SK-N-SH (cell line): ENCODE measurements at regions not wholly inside any gene's neighbourhood (a gene's known extent, or its start where the extent isn't known, plus 50 kb on each side); places are given as distances from the start of the nearest gene placed in this dataset.

Experiments
- CTCF ChIA-PET: fragments of 300-600, 350-600 bp; formaldehyde crosslinking; extraction: SDS; loops from one replicate; lab custom pipeline; 2021; lab: Yijun Ruan, JAX
- POLR2A ChIA-PET: fragments of 350-600 bp; sonication (Branson Sonifier 250); formaldehyde crosslinking; extraction: SDS; loops from one replicate; lab custom pipeline; 2020; ENCODE audit warnings: antibody characterized with exemption, inconsistent platforms; lab: Yijun Ruan, JAX
- DNase-seq: peaks from one replicate; pipeline ENCODE4 v3.0.0; 2012
- H2AFZ ChIP-seq: fragments of 200-600 bp; sonication (generic); 2 replicates; pipeline ENCODE4 v1.8.1; 2016; ENCODE audit warnings: antibody characterized with exemption, mild to moderate bottlenecking, low read depth
- H3F3A ChIP-seq: fragments of 200-600 bp; sonication (generic); replicated peaks from 2 replicates; pipeline ENCODE3; 2016; ENCODE audit warnings: antibody characterized with exemption, mild to moderate bottlenecking; ENCODE audit not compliant: insufficient read depth
- H3K27ac ChIP-seq, 2 experiments: fragments of 200-500 bp in 1 of 2; fragments of 200-600 bp in 1 of 2; sonication (Bioruptor generic) in 1 of 2; sonication (generic), shearing (Covaris generic) in 1 of 2; 2 replicates each; pipeline versions ENCODE4 v1.5.1 to v1.6.1; 2014 to 2016; ENCODE audit warnings: low read depth in 2 of 2, inconsistent platforms in 1 of 2, low read length in 1 of 2, mild to moderate bottlenecking in 1 of 2, mixed read lengths in 1 of 2
- H3K27me3 ChIP-seq: fragments of 200-600 bp; sonication (generic), shearing (Covaris generic); 2 replicates; pipeline ENCODE4 v1.6.1; 2016; ENCODE audit warnings: mixed run types; ENCODE audit not compliant: insufficient read depth
- H3K36me3 ChIP-seq, 2 experiments: fragments of 200-500 bp in 1 of 2; fragments of 200-600 bp in 1 of 2; sonication (Bioruptor generic) in 1 of 2; sonication (generic) in 1 of 2; replicated peaks in 1 of 2; 2 replicates each; pipeline versions ENCODE3 to v1.5.1; 2014 to 2016; ENCODE audit warnings: low read length in 1 of 2, mild to moderate bottlenecking in 1 of 2; ENCODE audit not compliant: insufficient read depth in 2 of 2, control insufficient read depth in 1 of 2
- H3K4me1 ChIP-seq, 2 experiments: fragments of 200-500 bp in 1 of 2; fragments of 200-600 bp in 1 of 2; sonication (Bioruptor generic) in 1 of 2; sonication (generic), shearing (Covaris generic) in 1 of 2; 2 replicates each; pipeline versions ENCODE4 v1.5.1 to v1.6.1; 2014 to 2016; ENCODE audit warnings: low read depth in 1 of 2, low read length in 1 of 2, mixed run types in 1 of 2; ENCODE audit not compliant: insufficient read depth in 2 of 2, control insufficient read depth in 1 of 2
- H3K4me2 ChIP-seq: fragments of 200-600 bp; sonication (generic), shearing (Covaris generic); 2 replicates; pipeline ENCODE4 v1.6.1; 2017; ENCODE audit warnings: mixed run types
- H3K4me3 ChIP-seq, 2 experiments: fragments of 200-500 bp in 1 of 2; fragments of 200-600 bp in 1 of 2; sonication (Bioruptor generic) in 1 of 2; sonication (generic), shearing (Covaris generic) in 1 of 2; 2 replicates each; pipeline versions ENCODE4 v1.5.1 to v1.8.1; 2014 to 2016; ENCODE audit warnings: low read depth in 2 of 2, inconsistent platforms in 1 of 2, low read length in 1 of 2, mild to moderate bottlenecking in 1 of 2, mixed read lengths in 1 of 2, moderate library complexity in 1 of 2
- H3K79me2 ChIP-seq: fragments of 200-600 bp; sonication (generic); 2 replicates; pipeline ENCODE4 v1.8.1; 2017; ENCODE audit warnings: mild to moderate bottlenecking; ENCODE audit not compliant: insufficient read depth
- H3K9ac ChIP-seq: fragments of 200-600 bp; sonication (generic); 2 replicates; pipeline ENCODE4 v1.6.1; 2017; ENCODE audit warnings: mixed run types
- H3K9me2 ChIP-seq: fragments of 200-600 bp; sonication (generic); 2 replicates; pipeline ENCODE4 v1.6.1; 2017; ENCODE audit warnings: mixed run types
- H3K9me3 ChIP-seq: fragments of 200-600 bp; sonication (generic); 2 replicates; pipeline ENCODE4 v1.6.1; 2017; ENCODE audit warnings: mixed run types, mild to moderate bottlenecking, moderate library complexity
- H4K20me1 ChIP-seq: fragments of 200-600 bp; sonication (generic); 2 replicates; pipeline ENCODE4 v1.6.1; 2017; ENCODE audit warnings: mild to moderate bottlenecking, mixed run types; ENCODE audit not compliant: insufficient read depth
- ELF1 ChIP-seq: IDR thresholded peaks from 2 replicates; pipeline ENCODE4 v1.4.0; 2012
- EP300 ChIP-seq, 2 experiments: IDR thresholded peaks; 2 replicates each; pipeline versions ENCODE4 v1.4.0 to v1.6.1; 2012; ENCODE audit warnings: borderline replicate concordance in 1 of 2, low read depth in 1 of 2, low read length in 1 of 2
- EZH2phosphoT487 ChIP-seq: fragments of 200-600 bp; sonication (generic); IDR thresholded peaks from 2 replicates; pipeline ENCODE4 v1.6.1; 2017; ENCODE audit warnings: low read depth, mixed run types, mild to moderate bottlenecking, antibody characterized with exemption, moderate library complexity, borderline replicate concordance
- FOXJ3 ChIP-seq: sonication (generic); formaldehyde crosslinking; IDR thresholded peaks from 2 replicates; pipeline ENCODE4 v1.5.1; 2020; ENCODE audit warnings: mild to moderate bottlenecking, missing genetic modification reagents
- JUND ChIP-seq: IDR thresholded peaks from 2 replicates; pipeline ENCODE4 v1.4.0; 2012
- MEF2A ChIP-seq: IDR thresholded peaks from 2 replicates; pipeline ENCODE4 v1.4.0; 2012; ENCODE audit warnings: low read depth, borderline replicate concordance
- NRF1 ChIP-seq: IDR thresholded peaks from 2 replicates; pipeline ENCODE4 v1.6.1; 2012; ENCODE audit warnings: low read depth, mild to moderate bottlenecking, low read length
- POLR2AphosphoS5 ChIP-seq: IDR thresholded peaks from 2 replicates; pipeline ENCODE4 v1.6.1; 2012; ENCODE audit warnings: low read depth, low read length
- SMC3 ChIP-seq: IDR thresholded peaks from 2 replicates; pipeline ENCODE4 v1.6.1; 2012; ENCODE audit warnings: low read depth, low read length, improper control_type of control experiment
- TAF1 ChIP-seq: IDR thresholded peaks from 2 replicates; pipeline ENCODE4 v1.6.1; 2012; ENCODE audit warnings: low read depth, mild to moderate bottlenecking, low read length, moderate library complexity, borderline replicate concordance
- TEAD4 ChIP-seq: IDR thresholded peaks from 2 replicates; pipeline ENCODE4 v1.4.0; 2012; ENCODE audit warnings: mild to moderate bottlenecking, borderline replicate concordance; ENCODE audit not compliant: insufficient read depth
- USF1 ChIP-seq: IDR thresholded peaks from 2 replicates; pipeline ENCODE4 v1.4.0; 2012; ENCODE audit warnings: low read depth, borderline replicate concordance
- WGBS: methylation state at CpG from one replicate; pipeline ENCODE4 v1.1.6; 2017; ENCODE audit warnings: low lambda C conversion rate; 5-methylcytosine and 5-hydroxymethylcytosine counted together
- TF ChIP-seq, protein P1 (sequence below): fragments of 200-600 bp; sonication (generic); IDR thresholded peaks from 2 replicates; pipeline ENCODE4 v1.6.1; 2017; ENCODE audit warnings: antibody characterized with exemption, mild to moderate bottlenecking, moderate library complexity
- TF ChIP-seq, protein P2 (sequence below): IDR thresholded peaks from 2 replicates; pipeline ENCODE4 v1.4.0; 2012; ENCODE audit warnings: low read depth
- TF ChIP-seq, protein P3 (sequence below): fragments of 150-350 bp; IDR thresholded peaks from 2 replicates; pipeline ENCODE4 v1.6.1; 2016; ENCODE audit warnings: mild to moderate bottlenecking, low read depth, low read length

DNA sequence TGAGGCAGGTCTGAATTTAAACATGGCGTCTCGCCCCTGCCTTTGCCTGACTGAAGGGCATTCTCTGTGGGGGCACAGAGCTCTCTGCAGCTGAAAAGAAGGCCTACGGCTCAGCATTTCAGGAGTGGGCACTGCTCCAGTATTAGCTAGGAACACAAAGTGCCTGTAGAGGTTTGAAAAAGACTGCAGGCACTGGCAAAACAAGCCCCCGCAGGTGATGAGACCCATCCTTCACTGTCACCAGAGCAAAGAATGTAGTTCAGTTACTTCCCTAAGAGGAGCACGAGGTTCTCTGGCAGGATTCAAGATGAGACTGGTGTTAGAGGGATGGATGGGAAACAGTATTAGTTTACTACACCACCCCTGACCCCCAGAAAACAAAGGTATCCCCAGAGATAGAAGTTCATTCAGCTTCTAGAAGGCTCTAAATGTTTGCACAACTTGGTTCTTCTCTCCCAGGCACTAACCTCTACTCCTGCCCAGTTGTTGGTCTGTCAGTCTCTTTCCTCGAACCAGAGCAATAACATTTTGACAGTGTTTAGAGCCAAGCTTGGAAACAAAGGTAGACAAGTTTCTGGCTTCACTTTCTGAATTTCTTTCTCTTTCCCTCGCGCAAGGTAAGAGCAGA is 101.9 kb upstream of the KCNE2 start (continued):
- TF ChIP-seq POLR2AphosphoS5 (no peak), MEF2A (no peak), NRF1 (no peak), SMC3 (no peak), FOXJ3 (CRISPR knock-in tag) (no peak), TEAD4 (no peak), TAF1 (no peak), JUND (no peak), EP300 (IDR thresholded peaks at IDR 0.05; ENCODE audit: borderline replicate concordance in 1 of 2, low read depth in 1 of 2, low read length in 1 of 2) (no peak)
- TF ChIP-seq, protein P1, sequence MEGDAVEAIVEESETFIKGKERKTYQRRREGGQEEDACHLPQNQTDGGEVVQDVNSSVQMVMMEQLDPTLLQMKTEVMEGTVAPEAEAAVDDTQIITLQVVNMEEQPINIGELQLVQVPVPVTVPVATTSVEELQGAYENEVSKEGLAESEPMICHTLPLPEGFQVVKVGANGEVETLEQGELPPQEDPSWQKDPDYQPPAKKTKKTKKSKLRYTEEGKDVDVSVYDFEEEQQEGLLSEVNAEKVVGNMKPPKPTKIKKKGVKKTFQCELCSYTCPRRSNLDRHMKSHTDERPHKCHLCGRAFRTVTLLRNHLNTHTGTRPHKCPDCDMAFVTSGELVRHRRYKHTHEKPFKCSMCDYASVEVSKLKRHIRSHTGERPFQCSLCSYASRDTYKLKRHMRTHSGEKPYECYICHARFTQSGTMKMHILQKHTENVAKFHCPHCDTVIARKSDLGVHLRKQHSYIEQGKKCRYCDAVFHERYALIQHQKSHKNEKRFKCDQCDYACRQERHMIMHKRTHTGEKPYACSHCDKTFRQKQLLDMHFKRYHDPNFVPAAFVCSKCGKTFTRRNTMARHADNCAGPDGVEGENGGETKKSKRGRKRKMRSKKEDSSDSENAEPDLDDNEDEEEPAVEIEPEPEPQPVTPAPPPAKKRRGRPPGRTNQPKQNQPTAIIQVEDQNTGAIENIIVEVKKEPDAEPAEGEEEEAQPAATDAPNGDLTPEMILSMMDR = no peak
- TF ChIP-seq, protein P2, sequence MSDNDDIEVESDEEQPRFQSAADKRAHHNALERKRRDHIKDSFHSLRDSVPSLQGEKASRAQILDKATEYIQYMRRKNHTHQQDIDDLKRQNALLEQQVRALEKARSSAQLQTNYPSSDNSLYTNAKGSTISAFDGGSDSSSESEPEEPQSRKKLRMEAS = no peak
- TF ChIP-seq, all 33 proteins: peak for 0

DNA sequence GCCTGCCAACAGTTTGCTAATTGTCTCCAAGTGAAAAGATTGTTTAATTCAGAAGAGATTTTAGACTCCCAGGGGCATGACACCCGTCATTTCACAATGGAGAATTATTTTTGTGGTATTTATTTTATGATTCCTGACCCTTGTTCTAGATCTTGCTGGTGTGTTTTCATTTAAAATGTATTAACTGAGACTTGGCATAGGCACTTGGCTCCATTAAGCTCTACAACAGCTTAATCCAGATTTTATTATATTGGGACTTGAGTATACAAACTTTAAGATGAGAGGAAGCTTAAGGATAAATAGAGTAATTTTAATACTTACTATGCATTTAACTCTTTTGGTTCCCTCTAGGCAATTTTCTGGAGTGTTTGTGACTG is 101.3 kb upstream of the KCNE2 start:
- no peak for DNase-seq
- Histone ChIP-seq H3K9me3 (no peaks in the 10 kb centered on the region; the same call in 1 of the 2 replicates), H3F3A (no peaks in the 10 kb centered on the region), H3K27ac (no peak overlapping the region), H3K4me2 (no peak overlapping the region), H3K36me3 (no peaks in the 10 kb centered on the region), H3K79me2 (no peaks in the 10 kb centered on the region), H4K20me1 (no peaks in the 10 kb centered on the region), H3K4me1 (no peaks in the 10 kb centered on the region; a peak in 1 of 4 replicates), H3K9ac (no peak overlapping the region), H3K9me2 (no peaks in the 10 kb centered on the region), H2AFZ (no peak overlapping the region), H3K4me3 (no peak overlapping the region)
- POLR2A ChIA-PET = no interaction called here
- TF ChIP-seq ELF1 (no peak), JUND (no peak), USF1 (no peak), EZH2phosphoT487 (no peak), TEAD4 (no peak), POLR2AphosphoS5 (no peak)
- TF ChIP-seq, protein P3, sequence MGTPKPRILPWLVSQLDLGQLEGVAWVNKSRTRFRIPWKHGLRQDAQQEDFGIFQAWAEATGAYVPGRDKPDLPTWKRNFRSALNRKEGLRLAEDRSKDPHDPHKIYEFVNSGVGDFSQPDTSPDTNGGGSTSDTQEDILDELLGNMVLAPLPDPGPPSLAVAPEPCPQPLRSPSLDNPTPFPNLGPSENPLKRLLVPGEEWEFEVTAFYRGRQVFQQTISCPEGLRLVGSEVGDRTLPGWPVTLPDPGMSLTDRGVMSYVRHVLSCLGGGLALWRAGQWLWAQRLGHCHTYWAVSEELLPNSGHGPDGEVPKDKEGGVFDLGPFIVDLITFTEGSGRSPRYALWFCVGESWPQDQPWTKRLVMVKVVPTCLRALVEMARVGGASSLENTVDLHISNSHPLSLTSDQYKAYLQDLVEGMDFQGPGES = no peak
- TF ChIP-seq, all 33 proteins: peak for 0
- 7% methylated on average over 1 of the region's 1 CpG for WGBS
- no peaks in the 10 kb centered on the region; the same call in 1 of the 2 replicates for H3K27me3 ChIP-seq
- CTCF ChIA-PET = interaction anchor here (1.5 kb wide), 1 partner anchor 11 kb away, joined by 4 read pairs; no protein-coding TSS in a partner anchor
